ENCODE measurements at regions not wholly inside any gene's neighbourhood (a gene's known extent, or its start where the extent isn't known, plus 50 kb on each side); places are given as distances from the start of the nearest gene placed in this dataset.
A peak's percentile ranks its signal among the peaks of the same experiment; 100 is the strongest.

DNA sequence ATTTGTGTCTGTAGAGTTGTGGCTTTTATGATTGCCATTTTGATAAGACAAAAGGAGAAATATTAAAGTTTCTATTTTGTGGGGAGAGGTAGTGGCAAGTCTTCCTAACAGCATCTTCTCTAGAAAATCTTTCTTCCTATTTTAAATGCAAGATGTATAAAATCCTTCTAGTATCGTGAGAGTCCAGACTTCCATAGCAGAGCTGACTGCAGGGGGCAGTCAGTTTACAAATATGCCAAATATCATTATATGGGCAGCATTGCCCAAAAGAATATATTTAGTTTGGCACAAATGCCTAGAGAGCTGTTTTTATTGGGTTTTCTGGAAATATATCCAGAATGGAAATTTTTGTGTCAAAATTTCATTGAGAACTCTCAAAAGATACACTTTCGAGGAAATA, 82.1 kb upstream of the ALDH1A1 start:
- Histone ChIP-seq H3K36me3 (ENCODE audit: control insufficient read depth, insufficient read depth, low read length) (no peaks in the 10 kb centered on the region), H3K4me3 (replicated peaks; ENCODE audit: low read depth, low read length) (no peak overlapping the region), H3K27me3 (replicated peaks; ENCODE audit: control insufficient read depth, insufficient read depth, low read length) (no peaks in the 10 kb centered on the region)
- TF ChIP-seq, protein P1, sequence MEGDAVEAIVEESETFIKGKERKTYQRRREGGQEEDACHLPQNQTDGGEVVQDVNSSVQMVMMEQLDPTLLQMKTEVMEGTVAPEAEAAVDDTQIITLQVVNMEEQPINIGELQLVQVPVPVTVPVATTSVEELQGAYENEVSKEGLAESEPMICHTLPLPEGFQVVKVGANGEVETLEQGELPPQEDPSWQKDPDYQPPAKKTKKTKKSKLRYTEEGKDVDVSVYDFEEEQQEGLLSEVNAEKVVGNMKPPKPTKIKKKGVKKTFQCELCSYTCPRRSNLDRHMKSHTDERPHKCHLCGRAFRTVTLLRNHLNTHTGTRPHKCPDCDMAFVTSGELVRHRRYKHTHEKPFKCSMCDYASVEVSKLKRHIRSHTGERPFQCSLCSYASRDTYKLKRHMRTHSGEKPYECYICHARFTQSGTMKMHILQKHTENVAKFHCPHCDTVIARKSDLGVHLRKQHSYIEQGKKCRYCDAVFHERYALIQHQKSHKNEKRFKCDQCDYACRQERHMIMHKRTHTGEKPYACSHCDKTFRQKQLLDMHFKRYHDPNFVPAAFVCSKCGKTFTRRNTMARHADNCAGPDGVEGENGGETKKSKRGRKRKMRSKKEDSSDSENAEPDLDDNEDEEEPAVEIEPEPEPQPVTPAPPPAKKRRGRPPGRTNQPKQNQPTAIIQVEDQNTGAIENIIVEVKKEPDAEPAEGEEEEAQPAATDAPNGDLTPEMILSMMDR (IDR thresholded peaks at IDR 0.05; ENCODE audit: insufficient read depth, low read length, poor library complexity, severe bottlenecking) = no peak
- DNase-seq (ENCODE audit: extremely low read depth, insufficient read length) = no peak

DNA sequence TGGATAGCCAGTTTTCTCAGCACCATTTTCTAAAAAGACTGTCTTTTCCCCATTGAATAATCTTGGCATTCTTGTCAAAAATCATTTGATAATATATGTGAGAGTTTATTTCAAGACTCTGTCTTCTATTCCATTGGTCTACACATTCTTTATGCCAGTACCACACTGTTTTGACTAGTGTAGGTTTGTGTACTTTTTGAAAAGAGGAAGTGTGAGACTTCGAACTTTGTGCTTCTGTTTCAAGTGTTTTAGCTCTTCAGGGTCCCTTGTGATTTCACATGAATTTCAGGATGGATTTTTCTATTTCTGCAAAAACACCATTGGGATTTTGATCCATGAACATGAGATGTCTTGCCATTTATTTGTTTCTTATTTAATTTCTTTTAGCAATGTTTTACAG, 78.5 kb upstream of the ALDH1A1 start:
- Histone ChIP-seq H3K27me3 (replicated peaks; ENCODE audit: control insufficient read depth, insufficient read depth, low read length) (no peaks in the 10 kb centered on the region), H3K36me3 (ENCODE audit: control insufficient read depth, insufficient read depth, low read length) (no peaks in the 10 kb centered on the region), H3K4me3 (replicated peaks; ENCODE audit: low read depth, low read length) (no peak overlapping the region)
- DNase-seq (ENCODE audit: extremely low read depth, insufficient read length) = no peak
- TF ChIP-seq, protein P1 (IDR thresholded peaks at IDR 0.05; ENCODE audit: insufficient read depth, low read length, poor library complexity, severe bottlenecking) = no peak

DNA sequence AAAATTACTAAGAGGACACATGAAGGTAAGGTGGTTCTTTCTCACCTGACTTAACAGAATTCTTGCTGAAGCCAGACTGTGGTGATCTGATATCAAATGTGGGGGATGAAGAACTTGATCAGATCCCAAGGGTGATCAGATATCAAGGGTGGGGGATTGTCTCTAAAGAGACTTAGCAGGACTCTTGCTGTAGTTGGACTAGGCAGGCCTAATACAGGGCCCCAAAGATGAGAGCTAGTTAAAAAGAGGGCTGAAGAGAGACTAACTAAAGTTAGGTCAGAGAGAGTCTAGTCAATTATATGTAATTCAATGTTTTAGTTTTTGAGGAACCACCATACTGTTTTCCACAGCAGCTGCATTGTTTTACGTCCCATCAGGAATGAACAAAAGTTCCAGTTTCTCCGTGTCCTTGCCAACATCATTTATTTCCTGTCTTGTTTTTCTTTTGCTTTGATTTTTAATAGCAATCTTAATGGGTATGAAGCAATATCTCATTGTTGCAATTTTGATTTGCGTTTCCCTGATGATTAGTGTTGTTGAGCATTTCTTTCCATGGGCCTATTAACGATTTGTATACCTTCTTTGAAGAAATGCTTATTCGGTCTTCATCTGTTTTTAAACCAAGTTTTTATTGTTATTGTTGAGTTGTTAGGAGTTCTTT, 77.6 kb upstream of the ALDH1A1 start:
- TF ChIP-seq, protein P1 (IDR thresholded peaks at IDR 0.05; ENCODE audit: insufficient read depth, low read length, poor library complexity, severe bottlenecking) = no peak

DNA sequence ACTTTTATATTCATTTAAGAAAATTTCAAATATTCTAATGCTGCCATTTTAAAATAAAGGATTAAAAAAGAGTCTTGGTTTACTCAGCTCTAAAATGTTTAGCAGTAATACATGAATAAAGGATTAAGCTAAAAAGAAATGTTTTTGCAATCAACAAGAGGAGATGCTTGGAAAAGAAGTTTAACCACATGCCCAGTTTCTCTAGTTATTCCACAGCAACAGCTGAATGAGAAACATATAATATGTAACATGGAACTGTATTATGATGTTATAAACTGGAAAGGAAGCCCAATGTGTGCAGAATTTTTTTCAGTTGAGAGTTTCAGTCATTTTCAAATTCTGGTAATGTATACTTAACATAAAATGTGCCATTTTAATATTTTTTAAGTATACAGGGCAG, 76.5 kb upstream of the ALDH1A1 start:
- Histone ChIP-seq H3K36me3 (ENCODE audit: control insufficient read depth, insufficient read depth, low read length) (no peaks in the 10 kb centered on the region), H3K27me3 (replicated peaks; ENCODE audit: control insufficient read depth, insufficient read depth, low read length) (no peaks in the 10 kb centered on the region), H3K4me3 (replicated peaks; ENCODE audit: low read depth, low read length) (no peak overlapping the region)
- DNase-seq (ENCODE audit: extremely low read depth, insufficient read length) = no peak
- TF ChIP-seq, protein P1 (IDR thresholded peaks at IDR 0.05; ENCODE audit: insufficient read depth, low read length, poor library complexity, severe bottlenecking) = no peak

More for the DNA sequence above, 77.6 kb upstream of the ALDH1A1 start:
- no peaks in the 10 kb centered on the region for H3K36me3 ChIP-seq (ENCODE audit: control insufficient read depth, insufficient read depth, low read length)
- no peaks in the 10 kb centered on the region for H3K27me3 ChIP-seq (replicated peaks; ENCODE audit: control insufficient read depth, insufficient read depth, low read length)
- no peak for DNase-seq (ENCODE audit: extremely low read depth, insufficient read length)
- H3K4me3 ChIP-seq (replicated peaks; ENCODE audit: low read depth, low read length) = no peak overlapping the region

DNA sequence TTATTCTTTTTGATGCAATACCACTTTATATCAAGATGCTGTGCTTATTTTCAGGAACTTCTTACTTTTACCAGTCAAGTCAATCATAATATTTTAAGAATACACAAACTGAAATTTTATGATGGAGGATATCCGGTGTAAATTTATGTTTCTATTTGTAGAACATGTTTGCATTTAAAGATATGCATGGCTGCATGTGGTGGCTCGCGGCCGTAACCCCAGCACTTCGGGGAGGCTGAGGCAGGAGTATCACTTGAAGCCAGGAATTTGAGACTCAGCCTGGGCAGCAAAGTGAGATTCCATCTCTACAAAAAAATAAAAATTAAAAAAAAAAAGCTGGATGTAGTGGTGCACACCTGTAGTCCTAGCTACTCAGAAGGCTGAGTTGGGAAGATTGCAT, 73.5 kb upstream of the ALDH1A1 start:
- Histone ChIP-seq H3K27me3 (replicated peaks; ENCODE audit: control insufficient read depth, insufficient read depth, low read length) (no peaks in the 10 kb centered on the region), H3K4me3 (replicated peaks; ENCODE audit: low read depth, low read length) (no peak overlapping the region)
- TF ChIP-seq, protein P1 (IDR thresholded peaks at IDR 0.05; ENCODE audit: insufficient read depth, low read length, poor library complexity, severe bottlenecking) = no peak

DNA sequence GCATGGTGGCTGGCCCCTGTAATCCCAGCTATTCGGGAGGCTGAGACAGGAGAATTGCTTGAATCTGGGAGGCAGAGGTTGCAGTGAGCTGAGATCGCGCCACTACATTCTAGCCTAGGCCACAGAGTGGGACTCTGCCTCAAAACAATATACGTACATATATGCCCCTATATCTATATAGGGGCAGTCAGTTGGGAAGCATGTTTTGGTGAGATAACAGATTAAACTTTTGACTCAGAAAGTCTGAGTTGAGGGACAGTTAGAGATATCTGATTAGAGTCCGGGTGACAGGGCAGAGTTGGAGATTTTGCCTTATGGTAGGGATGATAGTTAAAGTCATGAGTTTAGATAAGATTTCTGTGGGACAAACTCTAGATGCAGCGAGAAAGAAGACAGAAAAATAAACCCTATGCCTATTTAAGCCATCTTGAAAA, 71.8 kb upstream of the ALDH1A1 start:
- no peak for DNase-seq (ENCODE audit: extremely low read depth, insufficient read length)
- TF ChIP-seq, protein P1 (IDR thresholded peaks at IDR 0.05; ENCODE audit: insufficient read depth, low read length, poor library complexity, severe bottlenecking) = no peak
- no peaks in the 10 kb centered on the region for H3K36me3 ChIP-seq (ENCODE audit: control insufficient read depth, insufficient read depth, low read length)

More for the DNA sequence above, 73.5 kb upstream of the ALDH1A1 start:
- no peaks in the 10 kb centered on the region for H3K36me3 ChIP-seq (ENCODE audit: control insufficient read depth, insufficient read depth, low read length)
- peak; percentile 22 for DNase-seq (ENCODE audit: extremely low read depth, insufficient read length)

More for the DNA sequence above, 71.8 kb upstream of the ALDH1A1 start:
- no peaks in the 10 kb centered on the region for H3K27me3 ChIP-seq (replicated peaks; ENCODE audit: control insufficient read depth, insufficient read depth, low read length)
- H3K4me3 ChIP-seq (replicated peaks; ENCODE audit: low read depth, low read length) = no peak overlapping the region
